Astrocyte (in vitro differentiated cells and primary cell): ENCODE measurements at regions not wholly inside any gene's neighbourhood (a gene's known extent, or its start where the extent isn't known, plus 50 kb on each side); places are given as distances from the start of the nearest gene placed in this dataset.

Experiments used
- DNase-seq: peaks from one replicate; pipeline ENCODE4 v3.0.0-alpha.2; 2010; ENCODE audit warnings: low read depth
- FAIRE-seq: peaks from 2 replicates; lab custom pipeline; 2011; peaks lifted over from hg19 to GRCh38; lab: Jason Lieb, UNC
- H2AFZ ChIP-seq: 2 replicates; pipeline ENCODE4 v1.6.0; 2012; ENCODE audit warnings: low read depth, low read length, inconsistent platforms
- H3K27ac ChIP-seq: 2 replicates; pipeline ENCODE4 v1.5.1; 2011; ENCODE audit warnings: low read depth, low read length, inconsistent platforms
- H3K27me3 ChIP-seq: 2 replicates; pipeline ENCODE4 v1.6.0; 2011; ENCODE audit warnings: low read length, inconsistent platforms; ENCODE audit not compliant: insufficient read depth
- H3K36me3 ChIP-seq: 2 replicates; pipeline ENCODE4 v1.5.1; 2011; ENCODE audit warnings: low read length, inconsistent platforms; ENCODE audit not compliant: insufficient read depth
- H3K4me1 ChIP-seq: 2 replicates; pipeline ENCODE4 v1.5.1; 2011; ENCODE audit warnings: low read length, inconsistent platforms; ENCODE audit not compliant: insufficient read depth
- H3K4me2 ChIP-seq: 2 replicates; pipeline ENCODE4 v1.6.0; 2012; ENCODE audit warnings: low read length, inconsistent platforms
- H3K4me3 ChIP-seq: 2 replicates; pipeline ENCODE4 v1.5.1; 2011; ENCODE audit warnings: low read depth, mild to moderate bottlenecking, low read length, inconsistent platforms; ENCODE audit not compliant: insufficient read depth
- H3K79me2 ChIP-seq: 2 replicates; pipeline ENCODE4 v1.6.0; 2012; ENCODE audit warnings: mild to moderate bottlenecking, low read length, inconsistent platforms; ENCODE audit not compliant: insufficient read depth
- H3K9ac ChIP-seq: 2 replicates; pipeline ENCODE4 v1.6.0; 2012; ENCODE audit warnings: mild to moderate bottlenecking, low read length, inconsistent platforms
- H3K9me3 ChIP-seq: 2 replicates; pipeline ENCODE4 v1.5.1; 2012; ENCODE audit warnings: low read depth, mild to moderate bottlenecking, low read length, inconsistent platforms; ENCODE audit not compliant: insufficient read depth
- H4K20me1 ChIP-seq: 2 replicates; pipeline ENCODE4 v1.6.0; 2012; ENCODE audit warnings: low read length, inconsistent platforms; ENCODE audit not compliant: insufficient read depth
- H3K27ac Mint-ChIP-seq: one replicate; pipeline ENCODE4 v1.8.0; 2021; ENCODE audit warnings: mild to moderate bottlenecking, mixed read lengths; ENCODE audit not compliant: unreplicated experiment
- H3K27me3 Mint-ChIP-seq: one replicate; pipeline ENCODE4 v1.8.0; 2021; ENCODE audit warnings: low read depth, mixed read lengths; ENCODE audit not compliant: unreplicated experiment
- H3K36me3 Mint-ChIP-seq: one replicate; pipeline ENCODE4 v1.8.0; 2021; ENCODE audit warnings: low read depth, mixed read lengths; ENCODE audit not compliant: unreplicated experiment
- H3K4me1 Mint-ChIP-seq: one replicate; pipeline ENCODE4 v1.8.0; 2021; ENCODE audit warnings: low read depth, mixed read lengths; ENCODE audit not compliant: unreplicated experiment
- H3K4me3 Mint-ChIP-seq: one replicate; pipeline ENCODE4 v1.8.0; 2021; ENCODE audit warnings: mild to moderate bottlenecking, moderate library complexity, mixed read lengths; ENCODE audit not compliant: unreplicated experiment
- H3K9me3 Mint-ChIP-seq: one replicate; pipeline ENCODE4 v1.8.0; 2021; ENCODE audit warnings: mild to moderate bottlenecking, mixed read lengths; ENCODE audit not compliant: unreplicated experiment
- EZH2 ChIP-seq: IDR thresholded peaks from 2 replicates; pipeline ENCODE4 v1.6.1; 2012; ENCODE audit warnings: mild to moderate bottlenecking, low read length, inconsistent platforms; ENCODE audit not compliant: insufficient read depth
- TF ChIP-seq, protein P1 (sequence below): IDR thresholded peaks from 2 replicates; pipeline ENCODE4 v1.5.1; 2011; ENCODE audit warnings: low read depth, mild to moderate bottlenecking, inconsistent platforms, low read length, moderate library complexity; ENCODE audit not compliant: insufficient read depth

DNA sequence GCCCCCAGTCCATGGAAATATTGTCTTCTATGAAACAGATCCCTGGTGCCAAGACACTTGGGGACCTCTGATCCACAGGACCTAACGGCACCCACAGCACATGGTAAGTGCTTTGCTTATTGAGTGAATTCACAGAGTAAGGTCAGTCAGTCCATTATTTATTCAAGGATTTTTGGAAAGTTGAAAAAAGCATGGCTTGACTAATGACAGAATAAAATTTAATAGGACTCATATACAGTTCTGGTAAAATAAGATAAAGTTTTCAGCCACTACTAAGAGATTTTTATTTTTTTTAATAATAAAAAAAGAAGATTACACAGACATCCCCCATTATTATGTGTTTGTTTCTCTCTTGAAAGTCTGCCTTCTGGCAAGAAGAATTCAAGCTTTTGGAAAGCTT, 490.6 kb upstream of the HS3ST1 start:
- no peaks in the 10 kb centered on the region for H3K36me3 ChIP-seq
- H2AFZ ChIP-seq, result no peak overlapping the region
- Mint-ChIP-seq H3K36me3 (peaks cover 5% of the 10 kb centered on the region), H3K4me3 (no peak overlapping the region), H3K27me3 (no peaks in the 10 kb centered on the region), H3K9me3 (peaks cover 2% of the 10 kb centered on the region), H3K27ac (no peak overlapping the region), H3K4me1 (no peaks in the 10 kb centered on the region)
- H3K9me3 ChIP-seq, result no peaks in the 10 kb centered on the region
- H3K4me2 ChIP-seq, result no peak overlapping the region
- TF ChIP-seq EZH2, result no peak
- TF ChIP-seq, protein P1, sequence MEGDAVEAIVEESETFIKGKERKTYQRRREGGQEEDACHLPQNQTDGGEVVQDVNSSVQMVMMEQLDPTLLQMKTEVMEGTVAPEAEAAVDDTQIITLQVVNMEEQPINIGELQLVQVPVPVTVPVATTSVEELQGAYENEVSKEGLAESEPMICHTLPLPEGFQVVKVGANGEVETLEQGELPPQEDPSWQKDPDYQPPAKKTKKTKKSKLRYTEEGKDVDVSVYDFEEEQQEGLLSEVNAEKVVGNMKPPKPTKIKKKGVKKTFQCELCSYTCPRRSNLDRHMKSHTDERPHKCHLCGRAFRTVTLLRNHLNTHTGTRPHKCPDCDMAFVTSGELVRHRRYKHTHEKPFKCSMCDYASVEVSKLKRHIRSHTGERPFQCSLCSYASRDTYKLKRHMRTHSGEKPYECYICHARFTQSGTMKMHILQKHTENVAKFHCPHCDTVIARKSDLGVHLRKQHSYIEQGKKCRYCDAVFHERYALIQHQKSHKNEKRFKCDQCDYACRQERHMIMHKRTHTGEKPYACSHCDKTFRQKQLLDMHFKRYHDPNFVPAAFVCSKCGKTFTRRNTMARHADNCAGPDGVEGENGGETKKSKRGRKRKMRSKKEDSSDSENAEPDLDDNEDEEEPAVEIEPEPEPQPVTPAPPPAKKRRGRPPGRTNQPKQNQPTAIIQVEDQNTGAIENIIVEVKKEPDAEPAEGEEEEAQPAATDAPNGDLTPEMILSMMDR, result no peak
- FAIRE-seq (no peak), DNase-seq (no peak)
- no peak overlapping the region for H3K27ac ChIP-seq
- no peaks in the 10 kb centered on the region for H4K20me1 ChIP-seq
- no peak overlapping the region for H3K4me3 ChIP-seq
- no peaks in the 10 kb centered on the region for H3K79me2 ChIP-seq
- no peaks in the 10 kb centered on the region for H3K27me3 ChIP-seq
- no peak overlapping the region for H3K9ac ChIP-seq
- no peaks in the 10 kb centered on the region for H3K4me1 ChIP-seq

DNA sequence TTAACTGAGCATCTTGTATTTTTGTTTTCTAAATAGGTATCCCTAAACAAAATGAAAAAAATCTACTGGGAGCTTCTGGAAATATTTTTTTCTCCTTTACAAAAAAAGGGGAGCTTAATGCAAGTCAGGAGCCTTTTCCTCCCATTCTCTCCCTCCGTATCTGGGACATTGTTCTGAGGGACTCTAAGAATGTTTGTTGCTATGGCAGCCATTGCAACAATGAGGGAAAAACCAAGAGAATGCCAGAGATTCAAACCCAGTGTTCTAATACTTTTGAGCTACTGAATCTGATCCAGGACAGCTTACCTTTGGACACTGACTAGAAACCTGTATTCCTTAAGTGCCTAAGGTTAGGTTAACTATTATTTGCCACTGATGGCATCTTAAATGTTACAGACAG, 485.7 kb upstream of the HS3ST1 start:
- H3K27ac Mint-ChIP-seq, result no peak overlapping the region
- TF ChIP-seq EZH2, result no peak
- TF ChIP-seq, protein P1, result no peak
- Histone ChIP-seq H3K27ac (no peak overlapping the region), H3K27me3 (no peaks in the 10 kb centered on the region), H3K4me3 (no peak overlapping the region), H3K4me2 (no peak overlapping the region), H3K4me1 (no peaks in the 10 kb centered on the region), H3K79me2 (no peaks in the 10 kb centered on the region), H3K9ac (no peak overlapping the region), H2AFZ (no peak overlapping the region), H3K36me3 (no peaks in the 10 kb centered on the region), H3K9me3 (no peaks in the 10 kb centered on the region), H4K20me1 (no peaks in the 10 kb centered on the region)
- peaks cover 5% of the 10 kb centered on the region for H3K36me3 Mint-ChIP-seq
- H3K9me3 Mint-ChIP-seq, result peaks cover 2% of the 10 kb centered on the region
- peaks cover 13% of the 10 kb centered on the region for H3K4me1 Mint-ChIP-seq
- H3K27me3 Mint-ChIP-seq, result no peaks in the 10 kb centered on the region
- DNase-seq (no peak), FAIRE-seq (no peak)
- H3K4me3 Mint-ChIP-seq, result no peak overlapping the region

DNA sequence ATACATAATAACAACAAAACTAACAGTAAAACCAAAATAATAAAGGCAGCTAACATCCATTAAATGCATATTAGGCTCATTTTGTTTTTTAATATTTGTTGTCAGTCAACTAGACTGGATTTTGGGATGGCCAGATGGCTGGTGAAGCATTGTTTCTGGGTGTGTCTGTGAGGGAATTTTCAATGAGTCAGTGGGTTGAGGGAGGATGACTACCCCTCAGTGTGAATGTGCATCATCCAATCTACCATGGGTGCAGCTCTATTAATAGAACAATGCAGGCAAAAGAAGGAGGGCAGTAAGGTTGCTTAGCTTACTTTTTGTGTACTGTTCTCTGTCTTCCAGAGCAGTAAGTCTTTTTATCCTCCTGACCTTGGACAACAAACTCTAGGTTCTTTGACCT, 484.2 kb upstream of the HS3ST1 start:
- no peak for TF ChIP-seq EZH2
- TF ChIP-seq, protein P1, result no peak
- H2AFZ ChIP-seq, result no peak overlapping the region
- no peak for FAIRE-seq
- no peaks in the 10 kb centered on the region for H3K27me3 ChIP-seq
- H3K9me3 ChIP-seq, result no peaks in the 10 kb centered on the region
- DNase-seq, result peak; percentile 43
- H3K27me3 Mint-ChIP-seq, result no peaks in the 10 kb centered on the region
- H3K4me3 ChIP-seq, result no peak overlapping the region
- H4K20me1 ChIP-seq, result no peaks in the 10 kb centered on the region
- peaks cover 13% of the 10 kb centered on the region for H3K4me1 Mint-ChIP-seq
- H3K36me3 Mint-ChIP-seq, result peaks cover 3% of the 10 kb centered on the region
- peak overlapping the region; percentile 73 for H3K27ac Mint-ChIP-seq
- no peak overlapping the region for H3K9ac ChIP-seq
- no peaks in the 10 kb centered on the region for H3K4me1 ChIP-seq
- no peaks in the 10 kb centered on the region for H3K36me3 ChIP-seq
- H3K79me2 ChIP-seq, result no peaks in the 10 kb centered on the region
- H3K4me3 Mint-ChIP-seq, result no peak overlapping the region
- H3K27ac ChIP-seq, result peak overlapping the region; percentile 22
- peak overlapping the region; percentile 10 for H3K4me2 ChIP-seq
- no peaks in the 10 kb centered on the region for H3K9me3 Mint-ChIP-seq
